NAMALWA (cell line): ENCODE measurements at regions not wholly inside any gene's neighbourhood (a gene's known extent, or its start where the extent isn't known, plus 50 kb on each side); places are given as distances from the start of the nearest gene placed in this dataset.
A peak's percentile ranks its signal among the peaks of the same experiment; 100 is the strongest.
"Not testable (repeated sequence)": the region's sequence is repeated elsewhere in the genome, so short reads cannot be mapped to it uniquely, and the experiment has no call there.

Source experiments
- DNase-seq: peaks from one replicate; pipeline ENCODE4 v3.0.0-alpha.2; 2015; ENCODE audit warnings: low spot score

DNA sequence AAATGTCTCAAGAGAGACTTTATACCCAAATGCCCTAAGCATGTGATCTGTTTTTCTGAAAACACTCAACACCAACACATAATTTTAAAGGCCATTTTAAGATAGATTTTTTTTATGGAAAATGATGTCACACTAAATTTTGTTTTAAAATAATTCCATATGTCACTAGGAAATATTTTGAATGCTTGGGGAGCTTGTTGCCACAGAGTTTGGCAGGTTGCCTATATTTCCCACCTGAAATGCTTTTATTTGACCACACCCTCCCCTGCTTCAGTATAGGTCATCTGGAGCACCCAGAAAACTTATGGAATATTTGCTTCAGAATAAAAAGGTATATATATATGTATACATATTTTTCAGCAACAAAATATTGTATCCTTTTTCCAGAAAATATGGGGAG is 180.0 kb upstream of the ANK3 start:
- DNase-seq = no peak

DNA sequence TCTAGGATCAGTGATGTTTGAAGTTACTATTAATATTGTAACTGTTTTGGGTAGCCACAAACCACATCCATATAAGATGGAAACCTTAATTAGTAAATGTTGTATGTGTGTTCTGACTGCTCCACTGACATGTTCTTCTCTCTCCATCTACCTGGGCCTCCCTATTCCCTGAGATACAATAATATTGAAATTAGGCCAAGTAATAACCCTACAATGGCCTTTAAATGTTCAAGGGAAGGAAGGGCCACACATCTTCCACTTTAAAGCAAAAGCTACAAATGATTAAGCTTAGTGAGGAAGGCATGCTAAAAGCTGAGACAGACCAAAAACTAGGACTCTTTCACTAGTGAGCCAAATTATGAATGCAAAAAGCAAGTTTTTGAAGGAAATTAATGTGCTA is 176.4 kb upstream of the ANK3 start:
- DNase-seq = no peak

GRCh38 chr10:60565492-60565891 is 175.8 kb upstream of the ANK3 start:
- DNase-seq = no peak

DNA sequence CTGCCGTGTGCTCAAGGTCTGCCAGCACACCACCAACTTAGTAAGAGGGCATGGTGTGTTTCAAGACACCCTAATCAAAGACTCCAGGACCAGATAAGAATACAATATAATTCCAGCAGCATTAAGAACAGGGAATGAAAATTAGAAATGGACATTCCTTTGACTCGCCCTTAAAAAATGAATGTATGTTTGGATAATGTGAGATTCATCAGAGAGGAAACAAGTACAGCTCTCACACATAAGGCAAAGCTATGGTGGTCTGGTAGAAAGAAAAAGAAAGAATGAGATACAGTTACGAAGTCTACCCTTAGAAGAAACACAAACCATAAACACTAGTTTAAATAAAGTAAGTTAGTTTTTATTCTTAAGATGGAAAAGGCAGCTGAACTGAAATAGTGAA is 174.8 kb upstream of the ANK3 start:
- no peak for DNase-seq

DNA sequence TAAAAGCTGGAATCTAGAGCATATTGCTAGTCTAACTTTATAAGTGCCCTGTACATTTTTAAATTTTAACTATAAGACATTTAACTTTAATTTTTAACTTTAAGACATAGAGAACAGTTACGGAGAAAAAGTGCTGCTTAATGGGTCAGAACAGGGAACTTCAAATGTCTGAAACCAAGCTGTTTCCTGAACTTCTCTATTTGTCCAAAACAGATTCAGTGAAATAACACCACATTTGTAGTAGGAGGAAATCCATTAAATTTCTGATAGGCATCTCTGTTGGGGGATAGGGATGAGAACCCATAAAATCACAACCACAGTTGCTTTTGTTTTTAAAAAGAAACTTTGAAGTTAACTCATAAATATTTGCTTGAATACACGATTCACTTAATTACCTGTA is 170.8 kb upstream of the ANK3 start:
- DNase-seq = no peak

GRCh38 chr10:60555700-60556099 is 166.0 kb upstream of the ANK3 start:
- DNase-seq = no peak

DNA sequence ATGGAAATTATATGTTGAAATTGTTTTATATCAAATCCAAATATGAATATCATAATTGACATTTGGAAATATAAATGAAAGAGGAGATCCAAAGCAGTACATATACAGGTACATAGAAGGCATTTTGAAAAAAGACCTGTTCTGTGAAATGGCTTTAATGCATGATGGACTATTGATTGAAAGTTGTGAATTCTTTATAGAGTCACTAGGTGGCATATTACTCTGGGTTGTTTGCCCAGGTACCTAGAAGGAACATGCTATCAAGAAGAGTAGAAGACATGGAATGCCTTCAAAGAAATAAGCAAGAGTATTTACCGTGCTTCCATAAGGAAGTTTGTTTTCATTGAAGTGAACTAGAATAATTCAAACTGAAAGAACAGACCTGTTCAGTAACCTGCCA is 160.0 kb upstream of the ANK3 start:
- peak; percentile 52 for DNase-seq

- DNase-seq = no peak
These were observed 153.0 kb upstream of the ANK3 start for GRCh38 chr10:60542657-60543056.

DNA sequence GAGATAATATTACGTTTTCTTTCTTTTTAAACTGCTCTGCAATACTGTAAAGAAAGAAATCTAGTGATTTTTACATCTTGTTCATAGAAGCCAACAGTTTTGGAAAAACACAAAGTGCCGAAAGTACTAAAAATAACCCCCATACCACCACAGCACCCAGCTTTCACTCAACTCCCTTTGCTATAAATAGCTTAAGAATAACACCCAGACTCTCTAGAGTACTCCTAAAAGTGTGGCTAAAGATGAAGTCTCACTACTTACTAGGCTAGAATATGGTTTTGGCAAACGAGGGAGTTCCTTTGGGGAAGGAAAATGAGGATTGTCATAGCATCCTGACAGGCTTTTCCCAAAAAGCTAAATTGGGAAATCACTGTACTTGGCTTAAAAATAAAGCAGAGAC is 151.8 kb upstream of the ANK3 start:
- DNase-seq = no peak

DNA sequence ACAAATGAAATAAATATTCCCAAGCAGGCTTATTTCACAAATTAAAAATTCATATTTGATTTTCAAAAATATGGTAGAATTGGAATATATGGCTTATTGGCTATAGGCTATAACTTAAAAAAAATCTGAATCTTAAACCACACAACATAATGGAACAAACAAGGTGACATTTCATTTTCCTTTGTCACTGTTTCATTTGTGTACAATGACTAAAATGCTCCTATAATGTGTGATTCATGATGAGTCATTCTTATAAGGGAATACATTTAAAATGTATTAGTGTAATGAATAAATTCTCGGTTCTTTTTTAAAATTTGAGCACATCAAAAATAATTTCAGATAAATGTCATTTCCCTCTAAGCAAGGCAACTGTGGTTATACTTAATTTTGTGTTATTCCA is 148.0 kb upstream of the ANK3 start:
- no peak for DNase-seq

GRCh38 chr10:60536529-60537114 is 146.9 kb upstream of the ANK3 start:
- DNase-seq = no peak

DNA sequence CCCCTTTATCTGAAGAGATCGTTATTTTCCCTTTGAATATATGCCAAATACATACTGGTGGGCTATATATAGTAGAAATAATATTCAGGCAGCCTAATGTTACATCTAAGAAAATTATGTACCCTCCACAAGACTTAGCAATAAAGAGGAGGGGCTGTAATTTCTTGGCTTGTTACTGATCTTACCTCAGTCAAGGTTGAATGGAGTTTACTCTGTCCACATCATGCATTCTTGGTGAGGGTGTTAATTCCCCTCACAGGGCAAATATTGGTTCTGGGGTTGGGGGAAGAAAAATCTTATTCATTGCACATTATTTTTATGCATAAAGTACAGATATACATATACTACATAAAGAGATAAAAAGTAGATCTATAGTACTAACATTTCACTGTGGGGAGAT is 145.8 kb upstream of the ANK3 start:
- DNase-seq = no peak

GRCh38 chr10:60534761-60535389 is 145.2 kb upstream of the ANK3 start:
- DNase-seq = no peak

DNA sequence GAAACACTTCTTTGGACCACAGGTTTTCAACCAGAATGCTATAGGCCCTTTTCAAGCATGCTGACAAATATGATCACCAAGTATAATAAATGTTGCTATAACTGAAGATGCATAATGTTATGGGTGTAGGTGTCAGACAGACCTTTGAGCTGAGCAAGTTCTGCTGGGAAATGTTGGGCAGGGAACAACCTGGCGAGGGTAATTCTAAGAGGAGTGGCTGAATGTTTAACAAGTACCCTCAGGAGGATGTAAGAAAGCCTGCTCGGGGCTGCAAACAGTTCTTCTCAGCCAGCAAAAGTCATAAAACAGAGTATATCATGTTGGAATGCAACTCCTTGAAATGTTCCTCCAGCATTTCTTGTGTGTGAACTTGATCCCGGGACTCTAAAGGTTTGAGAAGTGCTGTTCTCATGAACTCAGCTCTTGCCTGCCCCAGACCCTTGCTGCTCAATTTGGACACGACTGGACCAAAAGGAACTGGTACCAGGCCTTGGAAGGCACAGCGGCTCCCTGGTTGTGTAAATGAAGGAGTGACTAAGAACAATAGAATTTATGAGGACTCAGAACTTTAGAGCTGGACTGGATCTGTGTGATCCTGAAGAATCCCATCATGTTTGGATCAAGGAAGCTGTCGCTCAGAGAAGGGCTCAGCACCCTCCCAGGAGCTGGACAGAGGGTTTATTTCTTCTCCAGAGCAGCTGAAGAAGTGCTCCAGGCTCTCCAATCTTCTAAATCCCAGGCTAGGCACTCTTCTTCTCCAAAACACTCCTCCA is 143.2 kb upstream of the ANK3 start:
- DNase-seq = no peak

DNA sequence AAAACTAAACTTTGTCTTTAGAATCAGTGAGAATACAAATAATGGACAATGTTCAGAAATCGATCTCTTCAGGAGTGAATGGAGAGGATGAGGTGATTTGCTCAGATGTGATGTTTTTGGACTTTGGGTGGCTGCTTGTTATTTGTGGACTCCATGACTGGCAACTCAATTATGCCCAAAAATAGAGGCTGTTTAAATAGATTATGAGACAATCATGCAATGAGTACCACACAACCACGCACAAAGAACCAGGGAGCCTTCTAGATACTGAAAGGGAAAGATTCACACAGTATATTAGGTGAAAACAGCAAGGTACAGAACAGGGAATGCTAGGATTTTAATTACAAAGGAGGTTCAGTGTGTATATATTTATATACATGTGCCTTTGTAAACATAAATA is 141.3 kb upstream of the ANK3 start:
- DNase-seq = no peak

- DNase-seq = no peak
These were observed 138.0 kb upstream of the ANK3 start for GRCh38 chr10:60527676-60528075.

DNA sequence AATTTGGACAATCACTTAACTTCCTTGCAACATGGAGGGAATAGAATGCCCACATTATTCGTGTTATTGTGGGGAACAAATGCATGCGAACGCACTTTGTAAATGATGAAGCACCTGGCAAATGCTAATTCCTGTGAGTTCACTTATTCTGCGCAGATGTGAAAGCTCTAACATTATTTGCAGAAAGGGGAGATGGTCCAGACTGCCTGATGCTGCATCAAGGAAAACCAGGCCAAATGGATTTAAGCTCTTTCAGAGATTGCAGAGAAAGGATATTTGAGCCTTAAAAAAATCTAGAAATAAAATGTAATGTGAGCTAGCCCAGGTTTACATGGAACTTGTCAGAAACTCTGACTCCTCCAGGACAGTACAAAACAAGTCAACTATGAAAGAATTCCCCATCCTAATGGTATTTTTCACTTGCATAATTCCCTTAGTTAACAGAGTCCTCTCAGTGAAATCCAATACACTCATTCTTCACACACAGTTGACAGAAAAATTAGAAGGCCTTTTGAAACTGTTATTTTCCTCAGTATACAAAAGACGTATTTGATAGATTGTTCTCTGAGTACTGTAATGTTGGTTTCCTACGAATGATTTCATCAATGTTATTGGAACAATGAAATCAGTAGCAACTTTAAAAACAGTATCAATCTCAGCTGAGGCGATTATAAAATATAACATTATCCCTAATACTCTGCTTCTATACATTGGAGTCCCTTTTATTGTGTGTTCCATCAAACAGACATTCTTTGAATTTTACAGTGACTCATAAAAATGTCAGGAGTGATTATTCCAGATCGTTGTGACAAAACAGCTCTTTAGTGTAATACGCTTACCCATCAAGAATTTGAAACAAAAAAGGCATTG is 136.3 kb upstream of the ANK3 start:
- DNase-seq = no peak

DNA sequence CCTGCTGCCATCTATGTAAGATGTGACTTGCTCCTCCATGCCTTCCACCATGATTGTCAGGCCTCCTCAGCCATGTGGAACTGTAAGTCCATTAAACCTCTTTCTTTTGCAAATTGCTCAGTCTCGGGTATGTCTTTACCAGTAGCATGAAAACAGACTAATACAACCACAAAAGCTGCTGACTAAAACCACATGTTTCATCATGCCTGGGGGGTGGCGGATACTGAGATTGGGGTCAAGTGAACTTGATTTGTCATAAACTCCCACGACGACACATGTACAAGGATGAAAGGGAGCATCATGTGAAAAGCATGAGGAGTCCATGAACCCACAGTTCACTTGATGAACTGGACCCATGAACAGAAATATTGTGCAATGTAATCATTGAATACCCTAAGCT is 134.9 kb upstream of the ANK3 start:
- DNase-seq = no peak

DNA sequence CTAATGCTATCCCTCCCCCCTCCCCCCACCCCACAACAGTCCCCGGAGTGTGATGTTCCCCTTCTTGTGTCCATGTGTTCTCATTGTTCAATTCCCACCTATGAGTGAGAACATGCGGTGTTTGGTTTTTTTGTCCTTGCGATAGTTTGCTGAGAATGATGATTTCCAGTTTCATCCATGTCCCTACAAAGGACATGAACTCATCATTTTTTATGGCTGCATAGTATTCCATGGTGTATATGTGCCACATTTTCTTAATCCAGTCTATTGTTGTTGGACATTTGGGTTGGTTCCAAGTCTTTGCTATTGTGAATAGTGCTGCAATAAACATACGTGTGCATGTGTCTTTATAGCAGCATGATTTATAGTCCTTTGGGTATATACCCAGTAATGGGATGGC is 133.7 kb upstream of the ANK3 start:
- DNase-seq = not testable (repeated sequence)

GRCh38 chr10:60522617-60523016 is 132.9 kb upstream of the ANK3 start:
- DNase-seq = no peak

DNA sequence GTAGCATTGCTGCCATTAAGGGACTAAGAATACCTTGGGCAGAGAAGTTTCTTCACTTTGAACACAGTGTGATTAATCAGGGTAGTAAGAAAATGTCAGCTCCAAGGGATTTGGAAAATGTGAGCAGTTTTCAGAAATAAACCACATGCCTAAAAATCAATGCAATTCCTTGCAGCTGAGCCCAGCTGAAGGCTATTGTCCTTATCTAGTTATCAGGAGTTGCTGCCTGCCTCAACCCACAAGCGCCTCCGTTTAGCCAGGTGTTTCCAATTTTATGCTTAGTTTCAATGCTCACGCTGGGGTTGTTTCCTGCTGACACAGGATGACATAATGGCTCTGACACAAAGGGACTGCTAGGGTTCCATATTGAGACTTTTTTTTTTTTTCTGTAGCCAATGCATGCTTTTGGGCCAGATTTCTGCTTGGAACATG is 132.3 kb upstream of the ANK3 start:
- DNase-seq = no peak

GRCh38 chr10:60518745-60519144 is 129.1 kb upstream of the ANK3 start:
- no peak for DNase-seq

- DNase-seq = no peak
These were observed 128.1 kb upstream of the ANK3 start for GRCh38 chr10:60517805-60518204.
